OCI-LY7 (cell line): ENCODE measurements at regions not wholly inside any gene's neighbourhood (a gene's known extent, or its start where the extent isn't known, plus 50 kb on each side); places are given as distances from the start of the nearest gene placed in this dataset.

Experiments used
- CTCF ChIP-seq: fragments of 200-600 bp; sonication (generic); conservative IDR thresholded peaks from 2 replicates; pipeline ENCODE4 v1.5.1; 2014; ENCODE audit warnings: mild to moderate bottlenecking, antibody characterized with exemption, low read length, moderate library complexity, mixed read lengths
- EZH2phosphoT487 ChIP-seq: fragments of 200-600 bp; sonication (generic); IDR thresholded peaks from 2 replicates; pipeline ENCODE4 v1.6.1; 2018; ENCODE audit warnings: low read depth, borderline replicate concordance, mild to moderate bottlenecking, mixed run types, antibody characterized with exemption, low read length, moderate library complexity, mixed read lengths

- TF ChIP-seq CTCF (no peak), EZH2phosphoT487 (no peak)
These were observed 1131.4 kb upstream of the PHF14 start for GRCh38 chr7:9842301-9842700.
